ENCODE measurements at regions not wholly inside any gene's neighbourhood (a gene's known extent, or its start where the extent isn't known, plus 50 kb on each side); places are given as distances from the start of the nearest gene placed in this dataset.

DNA sequence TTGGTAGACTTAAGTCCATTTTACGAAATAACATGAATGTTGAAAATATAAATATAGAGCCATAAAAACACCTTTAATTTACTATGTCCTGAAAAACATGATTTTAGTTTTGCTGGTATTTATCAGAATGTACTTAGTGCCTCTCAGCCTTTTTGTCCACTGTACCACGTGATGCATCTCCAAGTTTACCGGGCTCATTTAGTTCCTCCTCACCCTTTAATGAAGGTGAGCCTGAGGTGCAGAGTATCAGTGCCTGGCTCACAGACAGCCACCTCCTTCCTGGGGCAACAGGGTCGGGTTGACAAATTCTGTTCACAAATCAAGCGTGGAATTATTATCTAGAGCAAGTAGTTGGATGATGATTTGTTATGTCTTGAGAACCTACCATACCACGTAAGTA lies 420.5 kb upstream of the MEIS1 start:
- Histone ChIP-seq H3K9me3 (ENCODE audit: control extremely low read depth in 1 of 3, control insufficient read depth in 2 of 3, insufficient read depth in 1 of 3, low read length in 2 of 3) (no peaks in the 10 kb centered on the region), H3K27ac (ENCODE audit: low read length in 2 of 2) (no peak overlapping the region), H3K9ac (ENCODE audit: low read length) (no peak overlapping the region), H3K27me3 (replicated peaks in 1 of 4; ENCODE audit: control extremely low read depth in 1 of 4, control insufficient read depth in 3 of 4, insufficient read depth in 4 of 4, low read length in 3 of 4) (no peaks in the 10 kb centered on the region), H3K4me2 (replicated peaks; ENCODE audit: low read depth, low read length, poor library complexity, severe bottlenecking) (no peak overlapping the region), H3K4me1 (ENCODE audit: control insufficient read depth in 2 of 2, insufficient read depth in 2 of 2, low read length in 2 of 2) (no peaks in the 10 kb centered on the region), H4K20me1 (ENCODE audit: control insufficient read depth, insufficient read depth, low read length, poor library complexity, severe bottlenecking) (no peaks in the 10 kb centered on the region), H3K36me3 (replicated peaks in 1 of 2; ENCODE audit: control extremely low read depth in 1 of 2, control insufficient read depth in 1 of 2, extremely low read depth in 1 of 2, insufficient read depth in 2 of 2, low read length in 1 of 2) (no peaks in the 10 kb centered on the region), H2AFZ (ENCODE audit: insufficient read depth, low read depth, low read length, poor library complexity, severe bottlenecking) (no peak overlapping the region), H3K4me3 (ENCODE audit: control extremely low read depth in 1 of 5, extremely low read depth in 1 of 5, insufficient read depth in 1 of 5, low read depth in 2 of 5, low read length in 4 of 5) (no peak overlapping the region), H3K79me2 (ENCODE audit: control insufficient read depth, insufficient read depth, low read length) (no peaks in the 10 kb centered on the region)
- Mint-ChIP-seq H3K4me1 (no peaks in the 10 kb centered on the region), H3K27me3 (peaks cover 15% of the 10 kb centered on the region), H3K9me3 (ENCODE audit: insufficient read depth) (peaks cover 2% of the 10 kb centered on the region), H3K4me3 (no peak overlapping the region), H3K27ac (no peak overlapping the region)
- CTCF ChIA-PET, result no interaction called here
- intact Hi-C loops (cut with micrococcal nuclease), result no loop called here
- TF ChIP-seq EZH2 (IDR thresholded peaks at IDR 0.05; ENCODE audit: borderline replicate concordance, insufficient read depth, low read depth, low read length, poor library complexity, severe bottlenecking), result no peak
- TF ChIP-seq, protein P1, sequence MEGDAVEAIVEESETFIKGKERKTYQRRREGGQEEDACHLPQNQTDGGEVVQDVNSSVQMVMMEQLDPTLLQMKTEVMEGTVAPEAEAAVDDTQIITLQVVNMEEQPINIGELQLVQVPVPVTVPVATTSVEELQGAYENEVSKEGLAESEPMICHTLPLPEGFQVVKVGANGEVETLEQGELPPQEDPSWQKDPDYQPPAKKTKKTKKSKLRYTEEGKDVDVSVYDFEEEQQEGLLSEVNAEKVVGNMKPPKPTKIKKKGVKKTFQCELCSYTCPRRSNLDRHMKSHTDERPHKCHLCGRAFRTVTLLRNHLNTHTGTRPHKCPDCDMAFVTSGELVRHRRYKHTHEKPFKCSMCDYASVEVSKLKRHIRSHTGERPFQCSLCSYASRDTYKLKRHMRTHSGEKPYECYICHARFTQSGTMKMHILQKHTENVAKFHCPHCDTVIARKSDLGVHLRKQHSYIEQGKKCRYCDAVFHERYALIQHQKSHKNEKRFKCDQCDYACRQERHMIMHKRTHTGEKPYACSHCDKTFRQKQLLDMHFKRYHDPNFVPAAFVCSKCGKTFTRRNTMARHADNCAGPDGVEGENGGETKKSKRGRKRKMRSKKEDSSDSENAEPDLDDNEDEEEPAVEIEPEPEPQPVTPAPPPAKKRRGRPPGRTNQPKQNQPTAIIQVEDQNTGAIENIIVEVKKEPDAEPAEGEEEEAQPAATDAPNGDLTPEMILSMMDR (IDR thresholded peaks at IDR 0.05), result no peak
- ATAC-seq (ENCODE audit: low read depth) (no peak), DNase-seq (no peak)
- 80% methylated on average over 2 of the region's 6 CpGs for WGBS (ENCODE audit: insufficient coverage)
- POLR2A ChIA-PET, result no interaction called here

DNA sequence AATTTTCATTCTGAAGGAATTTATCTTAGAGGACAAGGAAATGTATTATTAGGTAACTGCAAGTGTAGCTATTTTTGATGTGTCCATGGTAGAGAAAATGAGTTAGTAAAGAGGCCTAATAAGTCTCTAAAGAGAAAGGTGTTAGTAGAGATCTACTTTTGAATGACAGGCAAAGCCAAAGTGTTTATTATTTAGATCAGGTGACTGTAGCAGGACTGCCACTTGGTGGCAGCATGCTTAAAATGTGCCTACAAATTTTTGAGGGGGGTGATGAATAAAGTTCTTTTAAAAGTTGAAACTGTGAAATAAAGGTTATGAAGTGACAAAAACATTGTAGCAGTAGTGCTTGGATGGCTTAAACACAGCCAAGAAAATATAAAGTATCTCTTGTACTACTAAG lies 421.5 kb upstream of the MEIS1 start:
- CTCF ChIA-PET, result no interaction called here

More for the DNA sequence above, 421.5 kb upstream of the MEIS1 start:
- Histone ChIP-seq H3K27ac (ENCODE audit: low read length in 2 of 2) (no peak overlapping the region), H3K36me3 (replicated peaks in 1 of 2; ENCODE audit: control extremely low read depth in 1 of 2, control insufficient read depth in 1 of 2, extremely low read depth in 1 of 2, insufficient read depth in 2 of 2, low read length in 1 of 2) (no peaks in the 10 kb centered on the region), H3K4me3 (ENCODE audit: control extremely low read depth in 1 of 5, extremely low read depth in 1 of 5, insufficient read depth in 1 of 5, low read depth in 2 of 5, low read length in 4 of 5) (no peak overlapping the region), H4K20me1 (ENCODE audit: control insufficient read depth, insufficient read depth, low read length, poor library complexity, severe bottlenecking) (no peaks in the 10 kb centered on the region), H3K79me2 (ENCODE audit: control insufficient read depth, insufficient read depth, low read length) (no peaks in the 10 kb centered on the region), H3K4me2 (replicated peaks; ENCODE audit: low read depth, low read length, poor library complexity, severe bottlenecking) (no peak overlapping the region), H3K4me1 (ENCODE audit: control insufficient read depth in 2 of 2, insufficient read depth in 2 of 2, low read length in 2 of 2) (no peaks in the 10 kb centered on the region), H3K9ac (ENCODE audit: low read length) (no peak overlapping the region), H3K9me3 (ENCODE audit: control extremely low read depth in 1 of 3, control insufficient read depth in 2 of 3, insufficient read depth in 1 of 3, low read length in 2 of 3) (no peaks in the 10 kb centered on the region), H3K27me3 (replicated peaks in 1 of 4; ENCODE audit: control extremely low read depth in 1 of 4, control insufficient read depth in 3 of 4, insufficient read depth in 4 of 4, low read length in 3 of 4) (no peaks in the 10 kb centered on the region), H2AFZ (ENCODE audit: insufficient read depth, low read depth, low read length, poor library complexity, severe bottlenecking) (no peak overlapping the region)
- TF ChIP-seq, protein P1 (IDR thresholded peaks at IDR 0.05), result no peak
- TF ChIP-seq EZH2 (IDR thresholded peaks at IDR 0.05; ENCODE audit: borderline replicate concordance, insufficient read depth, low read depth, low read length, poor library complexity, severe bottlenecking), result no peak
- H3K4me1 Mint-ChIP-seq, result no peaks in the 10 kb centered on the region
- POLR2A ChIA-PET, result no interaction called here
- intact Hi-C loops (cut with micrococcal nuclease), result no loop called here
- H3K27ac Mint-ChIP-seq, result no peak overlapping the region
- H3K9me3 Mint-ChIP-seq (ENCODE audit: insufficient read depth), result peaks cover 2% of the 10 kb centered on the region
- H3K4me3 Mint-ChIP-seq, result no peak overlapping the region
- ATAC-seq (ENCODE audit: low read depth), result no peak
- DNase-seq, result no peak
- peaks cover 13% of the 10 kb centered on the region for H3K27me3 Mint-ChIP-seq

All from B cell (primary cell).